Gastrocnemius medialis (tissue), 4 donors: ENCODE measurements at regions not wholly inside any gene's neighbourhood (a gene's known extent, or its start where the extent isn't known, plus 50 kb on each side); places are given as distances from the start of the nearest gene placed in this dataset.

Experiments used
- ATAC-seq, 2 donors: fragments of 150-250 bp; one replicate each; pipeline ENCODE4 v1.9.1; 2016
- DNase-seq, 2 donors: peaks; one replicate each; pipeline ENCODE4 v3.0.0-alpha.2; 2019
- H3K27ac ChIP-seq, 4 donors: fragments of 200-600 bp; sonication (generic); 1 replicate in 1 of 4; 2 replicates in 3 of 4; pipeline ENCODE4 v1.5.1; 2016 to 2018; ENCODE audit warnings: mild to moderate bottlenecking in 2 of 4, moderate library complexity in 1 of 4
- H3K27me3 ChIP-seq, 3 donors: fragments of 200-600 bp; sonication (generic) in 2 of 3; 1 replicate in 1 of 3; 2 replicates in 2 of 3; pipeline versions ENCODE4 v1.5.1 to v1.6.0; 2016 to 2019; ENCODE audit warnings: mild to moderate bottlenecking in 1 of 3, moderate library complexity in 1 of 3
- H3K36me3 ChIP-seq, 2 donors: fragments of 200-600 bp; sonication (generic) in 1 of 2; one replicate each; pipeline ENCODE4 v1.5.1; 2017 to 2018
- H3K4me1 ChIP-seq, 2 donors: fragments of 200-600 bp; sonication (generic) in 1 of 2; one replicate each; pipeline ENCODE4 v1.5.1; 2016 to 2017; ENCODE audit warnings: mild to moderate bottlenecking in 2 of 2
- H3K4me3 ChIP-seq, 4 donors: fragments of 200-600 bp; sonication (generic) in 3 of 4; 1 replicate in 1 of 4; 2 replicates in 3 of 4; pipeline ENCODE4 v1.5.1; 2016 to 2019; ENCODE audit warnings: mild to moderate bottlenecking in 2 of 4
- H3K9me3 ChIP-seq, 3 donors: fragments of 200-600 bp; sonication (generic) in 2 of 3; 1 replicate in 1 of 3; 2 replicates in 2 of 3; pipeline ENCODE4 v1.5.1; 2016 to 2019
- POLR2A ChIP-seq, 2 donors: fragments of 450-650 bp; IDR thresholded peaks; one replicate each; pipeline ENCODE4 v1.6.1; 2017; ENCODE audit warnings: antibody characterized with exemption in 2 of 2, mild to moderate bottlenecking in 2 of 2, moderate library complexity in 2 of 2
- in situ Hi-C, 4 donors: fragments of 200-750 bp; cut with MboI; loops; one replicate each; pipeline versions ENCODE4 v1.15.0 to v1.8.0; 2017; ENCODE audit warnings: low sequenced_read_pairs in 4 of 4
- intact Hi-C: fragments of 100-400 bp; cut with DNase I; formaldehyde crosslinking; loops from one replicate; pipeline ENCODE4 v1.15.1; 2023; ENCODE audit warnings: low total_unique reads
- TF ChIP-seq, protein P1 (sequence below), 5 experiments: fragments of 450-650 bp in 3 of 5; fragments of 200-600 bp in 2 of 5; sonication (generic) in 2 of 5; IDR thresholded peaks in 4 of 5; conservative IDR thresholded peaks in 1 of 5; 1 replicate in 4 of 5; 2 replicates in 1 of 5; pipeline ENCODE4 v1.5.1; 2016 to 2019; ENCODE audit warnings: antibody characterized with exemption in 5 of 5, mild to moderate bottlenecking in 3 of 5, moderate library complexity in 3 of 5

- H3K9me3 ChIP-seq: no peaks in the 10 kb centered on the region
These were observed 108.7 kb downstream of the PALM2AKAP2 start for GRCh38 chr9:109888695-109889094.

DNA sequence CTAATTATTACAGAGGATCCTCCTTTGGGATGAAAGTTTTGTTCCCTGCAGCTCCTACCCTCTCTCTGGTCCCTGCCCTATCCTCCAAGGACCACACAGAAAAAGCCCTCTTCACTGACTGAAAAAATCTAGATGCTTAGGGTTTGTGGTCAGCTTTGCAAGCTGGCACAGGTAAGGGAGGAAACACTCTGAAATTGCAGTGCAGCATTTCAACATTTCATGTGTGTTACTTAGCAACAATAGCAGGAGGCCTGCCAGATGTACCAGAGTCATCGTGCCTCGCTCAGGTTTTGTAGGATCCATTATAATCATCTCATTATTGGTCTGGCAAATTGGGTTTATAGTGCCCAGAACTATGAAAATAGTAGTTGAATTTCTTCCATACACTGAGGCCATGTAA lies 109.5 kb downstream of the PALM2AKAP2 start:
- intact Hi-C loops: loop anchor here (5.0 to 10.0 kb wide), 2 partner anchors 317 to 445 kb away; no protein-coding TSS in a partner anchor
- Histone ChIP-seq H3K36me3 (no peaks in the 10 kb centered on the region), H3K4me3 (no peak overlapping the region), H3K9me3 (no peaks in the 10 kb centered on the region), H3K27me3 (no peaks in the 10 kb centered on the region), H3K4me1 (peaks cover 28 to 31% of the 10 kb centered on the region in 2 donors), H3K27ac (no peak overlapping the region)
- DNase-seq (no peak), ATAC-seq (no peak)
- in situ Hi-C loops: loop anchor here in 2 of 4 donors (25.0 kb wide), 2 partner anchors 302 to 327 kb away; no protein-coding TSS in a partner anchor
- TF ChIP-seq POLR2A (IDR thresholded peaks at IDR 0.05): no peak
- TF ChIP-seq, protein P1, sequence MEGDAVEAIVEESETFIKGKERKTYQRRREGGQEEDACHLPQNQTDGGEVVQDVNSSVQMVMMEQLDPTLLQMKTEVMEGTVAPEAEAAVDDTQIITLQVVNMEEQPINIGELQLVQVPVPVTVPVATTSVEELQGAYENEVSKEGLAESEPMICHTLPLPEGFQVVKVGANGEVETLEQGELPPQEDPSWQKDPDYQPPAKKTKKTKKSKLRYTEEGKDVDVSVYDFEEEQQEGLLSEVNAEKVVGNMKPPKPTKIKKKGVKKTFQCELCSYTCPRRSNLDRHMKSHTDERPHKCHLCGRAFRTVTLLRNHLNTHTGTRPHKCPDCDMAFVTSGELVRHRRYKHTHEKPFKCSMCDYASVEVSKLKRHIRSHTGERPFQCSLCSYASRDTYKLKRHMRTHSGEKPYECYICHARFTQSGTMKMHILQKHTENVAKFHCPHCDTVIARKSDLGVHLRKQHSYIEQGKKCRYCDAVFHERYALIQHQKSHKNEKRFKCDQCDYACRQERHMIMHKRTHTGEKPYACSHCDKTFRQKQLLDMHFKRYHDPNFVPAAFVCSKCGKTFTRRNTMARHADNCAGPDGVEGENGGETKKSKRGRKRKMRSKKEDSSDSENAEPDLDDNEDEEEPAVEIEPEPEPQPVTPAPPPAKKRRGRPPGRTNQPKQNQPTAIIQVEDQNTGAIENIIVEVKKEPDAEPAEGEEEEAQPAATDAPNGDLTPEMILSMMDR (IDR thresholded peaks at IDR 0.05 in 4 of 5, conservative IDR thresholded peaks at IDR 0.05 in 1 of 5): no peak

More at GRCh38 chr9:109888695-109889094, 108.7 kb downstream of the PALM2AKAP2 start:
- H3K27me3 ChIP-seq: no peaks in the 10 kb centered on the region
- intact Hi-C loops (loop anchor here (5.0 to 10.0 kb wide), 2 partner anchors 316 to 444 kb away; no protein-coding TSS in a partner anchor), in situ Hi-C loops (loop anchor here in 2 of 4 donors (25.0 kb wide), 2 partner anchors 301 to 326 kb away; no protein-coding TSS in a partner anchor)
- peak overlapping the region in 2 of 4 donors; percentile 71 to 79 for H3K27ac ChIP-seq
- no peak overlapping the region for H3K4me3 ChIP-seq
- peaks cover 28 to 31% of the 10 kb centered on the region in 2 donors for H3K4me1 ChIP-seq
- H3K36me3 ChIP-seq: no peaks in the 10 kb centered on the region
- TF ChIP-seq, protein P1 (IDR thresholded peaks at IDR 0.05 in 4 of 5, conservative IDR thresholded peaks at IDR 0.05 in 1 of 5): no peak
- no peak for TF ChIP-seq POLR2A (IDR thresholded peaks at IDR 0.05)
- DNase-seq (no peak), ATAC-seq (no peak)

- intact Hi-C loops: no loop called here
- DNase-seq: no peak
These were observed 113.2 kb downstream of the PALM2AKAP2 start for GRCh38 chr9:109893241-109893640.

GRCh38 chr9:109894473-109894872 lies 114.5 kb downstream of the PALM2AKAP2 start:
- ATAC-seq: no peak
- H3K9me3 ChIP-seq: no peaks in the 10 kb centered on the region
- no peak for DNase-seq
- no peaks in the 10 kb centered on the region for H3K36me3 ChIP-seq
- no peaks in the 10 kb centered on the region for H3K27me3 ChIP-seq
- intact Hi-C loops (no loop called here), in situ Hi-C loops (loop anchor here in 2 of 4 donors (10.0 to 25.0 kb wide), 3 partner anchors 307 to 332 kb away; no protein-coding TSS in a partner anchor)
- no peak for TF ChIP-seq POLR2A (IDR thresholded peaks at IDR 0.05)
- TF ChIP-seq, protein P1 (IDR thresholded peaks at IDR 0.05 in 4 of 5, conservative IDR thresholded peaks at IDR 0.05 in 1 of 5): no peak
- peak overlapping the region in 2 of 4 donors; percentile 16 to 23 for H3K27ac ChIP-seq
- H3K4me1 ChIP-seq: peaks cover 3 to 4% of the 10 kb centered on the region in 2 donors
- no peak overlapping the region for H3K4me3 ChIP-seq

More at GRCh38 chr9:109893241-109893640, 113.2 kb downstream of the PALM2AKAP2 start:
- Histone ChIP-seq H3K9me3 (no peaks in the 10 kb centered on the region), H3K27ac (no peak overlapping the region), H3K27me3 (no peaks in the 10 kb centered on the region), H3K4me3 (no peak overlapping the region), H3K36me3 (no peaks in the 10 kb centered on the region), H3K4me1 (peaks cover 4 to 10% of the 10 kb centered on the region in 2 donors)
- no peak for ATAC-seq
- in situ Hi-C loops: loop anchor here in 2 of 4 donors (10.0 to 25.0 kb wide), 3 partner anchors 306 to 331 kb away; no protein-coding TSS in a partner anchor
- TF ChIP-seq, protein P1 (IDR thresholded peaks at IDR 0.05 in 4 of 5, conservative IDR thresholded peaks at IDR 0.05 in 1 of 5): no peak
- TF ChIP-seq POLR2A (IDR thresholded peaks at IDR 0.05): no peak
